ENCODE measurements at regions not wholly inside any gene's neighbourhood (a gene's known extent, or its start where the extent isn't known, plus 50 kb on each side); places are given as distances from the start of the nearest gene placed in this dataset.

DNA sequence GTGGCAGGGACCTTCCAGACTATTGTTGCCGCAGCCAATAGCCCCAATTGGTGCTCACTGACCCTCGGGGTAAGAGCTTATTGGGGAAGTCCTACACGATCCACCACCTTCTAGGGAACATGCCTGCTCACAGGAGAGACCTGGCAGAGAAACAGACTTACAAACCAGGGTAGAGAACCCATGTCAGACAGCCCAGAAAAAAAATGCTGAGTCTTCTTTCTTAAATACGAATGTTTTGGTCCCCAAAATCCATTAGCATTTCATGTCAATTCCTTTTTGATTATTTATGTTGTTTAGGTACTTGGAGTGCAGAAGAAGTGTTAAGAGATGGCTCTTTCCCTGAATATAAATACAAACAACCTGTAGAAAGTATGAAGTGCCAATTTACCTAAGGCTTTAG is 84.9 kb upstream of the PDE10A start:
- Histone ChIP-seq H3K9me3 (no peaks in the 10 kb centered on the region), H3K36me3 (no peaks in the 10 kb centered on the region), H3K27ac (no peak overlapping the region), H3K4me1 (no peaks in the 10 kb centered on the region), H3K4me3 (no peak overlapping the region), H3K27me3 (no peaks in the 10 kb centered on the region)
- intact Hi-C loops (cut with DNase I; ENCODE audit: low total_unique reads), result no loop called here
- DNase-seq, result no peak
- no peak for TF ChIP-seq POLR2A (IDR thresholded peaks at IDR 0.05)
- TF ChIP-seq, protein P1, sequence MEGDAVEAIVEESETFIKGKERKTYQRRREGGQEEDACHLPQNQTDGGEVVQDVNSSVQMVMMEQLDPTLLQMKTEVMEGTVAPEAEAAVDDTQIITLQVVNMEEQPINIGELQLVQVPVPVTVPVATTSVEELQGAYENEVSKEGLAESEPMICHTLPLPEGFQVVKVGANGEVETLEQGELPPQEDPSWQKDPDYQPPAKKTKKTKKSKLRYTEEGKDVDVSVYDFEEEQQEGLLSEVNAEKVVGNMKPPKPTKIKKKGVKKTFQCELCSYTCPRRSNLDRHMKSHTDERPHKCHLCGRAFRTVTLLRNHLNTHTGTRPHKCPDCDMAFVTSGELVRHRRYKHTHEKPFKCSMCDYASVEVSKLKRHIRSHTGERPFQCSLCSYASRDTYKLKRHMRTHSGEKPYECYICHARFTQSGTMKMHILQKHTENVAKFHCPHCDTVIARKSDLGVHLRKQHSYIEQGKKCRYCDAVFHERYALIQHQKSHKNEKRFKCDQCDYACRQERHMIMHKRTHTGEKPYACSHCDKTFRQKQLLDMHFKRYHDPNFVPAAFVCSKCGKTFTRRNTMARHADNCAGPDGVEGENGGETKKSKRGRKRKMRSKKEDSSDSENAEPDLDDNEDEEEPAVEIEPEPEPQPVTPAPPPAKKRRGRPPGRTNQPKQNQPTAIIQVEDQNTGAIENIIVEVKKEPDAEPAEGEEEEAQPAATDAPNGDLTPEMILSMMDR (IDR thresholded peaks at IDR 0.05), result no peak

DNA sequence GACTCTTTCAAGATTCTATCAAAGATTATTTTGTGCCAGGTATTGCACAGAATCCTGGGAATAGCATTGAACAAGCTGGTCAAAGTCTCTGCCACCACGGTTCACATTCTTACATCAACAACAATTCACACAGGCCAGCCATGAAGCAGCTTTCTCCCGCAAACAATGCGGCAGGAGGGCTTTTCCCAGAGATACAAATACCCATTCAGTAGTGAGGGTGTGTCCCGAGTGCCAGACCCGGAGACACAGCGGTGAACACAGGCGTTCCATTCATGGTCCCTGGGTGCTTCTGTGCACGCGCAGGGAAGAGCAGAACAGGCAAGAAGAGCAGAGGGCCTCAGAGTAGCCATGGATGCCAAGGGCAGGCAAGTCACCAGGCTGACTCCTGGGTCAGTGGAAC is 83.3 kb upstream of the PDE10A start:
- Histone ChIP-seq H3K27ac (no peak overlapping the region), H3K9me3 (no peaks in the 10 kb centered on the region), H3K27me3 (no peaks in the 10 kb centered on the region), H3K36me3 (no peaks in the 10 kb centered on the region), H3K4me1 (no peaks in the 10 kb centered on the region), H3K4me3 (no peak overlapping the region)
- DNase-seq, result no peak
- TF ChIP-seq, protein P1 (IDR thresholded peaks at IDR 0.05), result no peak
- no peak for TF ChIP-seq POLR2A (IDR thresholded peaks at IDR 0.05)
- intact Hi-C loops (cut with DNase I; ENCODE audit: low total_unique reads), result no loop called here

- DNase-seq, result no peak
- Histone ChIP-seq H3K4me3 (no peak overlapping the region), H3K27ac (no peak overlapping the region), H3K9me3 (no peaks in the 10 kb centered on the region), H3K4me1 (no peaks in the 10 kb centered on the region), H3K36me3 (no peaks in the 10 kb centered on the region), H3K27me3 (no peaks in the 10 kb centered on the region)
- intact Hi-C loops (cut with DNase I; ENCODE audit: low total_unique reads), result no loop called here
- TF ChIP-seq, protein P1 (IDR thresholded peaks at IDR 0.05), result no peak
- TF ChIP-seq POLR2A (IDR thresholded peaks at IDR 0.05), result no peak
Observed at GRCh38 chr6:165745492-165745891, 82.5 kb upstream of the PDE10A start.

DNA sequence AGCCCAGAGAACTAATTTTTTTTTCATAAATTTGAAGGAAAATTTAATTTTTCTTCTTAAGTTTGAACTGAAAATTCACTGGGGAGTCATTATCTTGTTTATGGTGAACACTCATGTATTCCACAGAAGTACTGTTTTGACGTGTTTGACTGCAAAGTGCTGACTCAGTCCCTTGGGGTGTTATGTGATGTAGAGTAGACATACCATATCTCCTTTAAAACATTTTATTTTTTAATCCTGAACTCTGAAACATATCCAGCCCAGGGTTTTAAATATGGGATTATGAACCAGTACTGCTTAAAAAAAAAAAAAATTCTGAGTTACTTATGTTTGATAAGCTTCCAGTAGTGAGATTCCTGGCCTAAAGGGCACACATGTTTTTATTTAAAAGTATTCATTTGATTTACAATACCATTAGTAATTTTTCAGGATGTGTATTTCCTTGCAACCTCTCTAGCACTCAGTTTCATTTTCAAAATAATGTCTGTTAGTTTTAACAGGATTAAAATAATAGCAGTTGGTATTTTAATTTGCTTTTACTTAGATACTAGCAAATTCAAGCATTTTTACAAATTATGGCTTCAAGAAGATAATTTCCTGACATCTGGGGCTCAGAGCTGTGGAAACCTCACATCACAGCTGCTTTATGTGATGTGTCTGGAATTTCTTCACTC is 81.7 kb upstream of the PDE10A start:
- no peaks in the 10 kb centered on the region for H3K4me1 ChIP-seq
- no peaks in the 10 kb centered on the region for H3K9me3 ChIP-seq
- intact Hi-C loops (cut with DNase I; ENCODE audit: low total_unique reads), result no loop called here
- H3K4me3 ChIP-seq, result no peak overlapping the region
- DNase-seq, result no peak
- peak overlapping the region in 1 of 2 donors; percentile 43 for H3K27ac ChIP-seq
- no peaks in the 10 kb centered on the region for H3K27me3 ChIP-seq
- H3K36me3 ChIP-seq, result no peaks in the 10 kb centered on the region
- TF ChIP-seq POLR2A (IDR thresholded peaks at IDR 0.05), result no peak
- TF ChIP-seq, protein P1 (IDR thresholded peaks at IDR 0.05), result no peak

- no peak for DNase-seq
Observed at GRCh38 chr6:165743366-165743898, 80.4 kb upstream of the PDE10A start.

More at GRCh38 chr6:165743366-165743898, 80.4 kb upstream of the PDE10A start:
- Histone ChIP-seq H3K4me1 (no peaks in the 10 kb centered on the region), H3K4me3 (no peak overlapping the region), H3K27me3 (no peaks in the 10 kb centered on the region), H3K36me3 (no peaks in the 10 kb centered on the region), H3K27ac (no peak overlapping the region), H3K9me3 (no peaks in the 10 kb centered on the region)
- intact Hi-C loops (cut with DNase I; ENCODE audit: low total_unique reads), result no loop called here
- TF ChIP-seq, protein P1 (IDR thresholded peaks at IDR 0.05), result no peak
- no peak for TF ChIP-seq POLR2A (IDR thresholded peaks at IDR 0.05)

Measured in uterus (tissue), 3 donors.